ENCODE measurements at regions not wholly inside any gene's neighbourhood (a gene's known extent, or its start where the extent isn't known, plus 50 kb on each side); places are given as distances from the start of the nearest gene placed in this dataset.

GRCh38 chr5:71932655-71933338 lies 174.5 kb upstream of the MAP1B start:
- TF ChIP-seq EZH2 (IDR thresholded peaks at IDR 0.05; ENCODE audit: low read length) (no peak), CTCF (optimal IDR thresholded peaks at IDR 0.05 in 1 of 3, IDR thresholded peaks at IDR 0.05 in 1 of 3, conservative IDR thresholded peaks at IDR 0.05 in 1 of 3; ENCODE audit: extremely low read depth in 1 of 3, insufficient read depth in 2 of 3, low read length in 3 of 3) (no peak)
